OCI-LY7 (cell line): ENCODE measurements at regions not wholly inside any gene's neighbourhood (a gene's known extent, or its start where the extent isn't known, plus 50 kb on each side); places are given as distances from the start of the nearest gene placed in this dataset.

Experiments
- BruUV-seq: library from RNA; stranded (reverse); fragments of 400-500 nt; replicated peaks from 2 replicates; lab custom pipeline; 2021; lab: Mats Ljungman, UMichigan
- CTCF ChIA-PET: fragments of 300-600 bp; sonication (Branson Sonifier 250); formaldehyde crosslinking; loops from one replicate; lab custom pipeline; 2022; ENCODE audit warnings: antibody characterized with exemption; ENCODE audit not compliant: unreplicated experiment; lab: Charles Lee
- POLR2A ChIA-PET: fragments of 300-600 bp; sonication (Branson Sonifier 250); formaldehyde crosslinking; loops from one replicate; lab custom pipeline; 2022; ENCODE audit warnings: antibody characterized with exemption; lab: Charles Lee
- DNase-seq: peaks from one replicate; pipeline ENCODE4 v3.0.0-alpha.2; 2015; ENCODE audit warnings: low spot score
- H2AFZ ChIP-seq: fragments of 200-600 bp; sonication (generic), shearing (Covaris generic); 2 replicates; pipeline ENCODE4 v1.6.1; 2014; ENCODE audit warnings: mild to moderate bottlenecking, antibody characterized with exemption, low read length, moderate library complexity
- H3K27ac ChIP-seq: fragments of 200-600 bp; sonication (generic); 2 replicates; pipeline ENCODE4 v1.5.1; 2014; ENCODE audit warnings: mixed run types, low read depth, mild to moderate bottlenecking, moderate library complexity, low read length, inconsistent platforms; ENCODE audit not compliant: poor library complexity, severe bottlenecking
- H3K36me3 ChIP-seq: fragments of 200-600 bp; sonication (generic); 2 replicates; pipeline ENCODE4 v1.6.1; 2014; ENCODE audit warnings: mild to moderate bottlenecking, antibody characterized with exemption, low read length, moderate library complexity, mixed read lengths; ENCODE audit not compliant: insufficient read depth
- H3K4me1 ChIP-seq: fragments of 200-600 bp; sonication (generic); 2 replicates; pipeline ENCODE4 v1.5.1; 2014; ENCODE audit warnings: mild to moderate bottlenecking, low read length; ENCODE audit not compliant: insufficient read depth, poor library complexity, severe bottlenecking
- H3K4me2 ChIP-seq: fragments of 200-600 bp; sonication (generic); 2 replicates; pipeline ENCODE4 v1.6.1; 2014; ENCODE audit warnings: mild to moderate bottlenecking, low read length
- H3K4me3 ChIP-seq: fragments of 200-600 bp; sonication (generic); 2 replicates; pipeline ENCODE4 v1.5.1; 2014; ENCODE audit warnings: mild to moderate bottlenecking, low read depth, low read length; ENCODE audit not compliant: poor library complexity, severe bottlenecking
- H3K79me2 ChIP-seq: fragments of 200-600 bp; sonication (generic); 2 replicates; pipeline ENCODE4 v1.6.1; 2016; ENCODE audit warnings: low read depth, mild to moderate bottlenecking, low read length, moderate library complexity, mixed read lengths; ENCODE audit not compliant: insufficient read depth
- H3K9me2 ChIP-seq: fragments of 200-600 bp; sonication (generic); 2 replicates; pipeline ENCODE4 v1.6.1; 2016; ENCODE audit warnings: mild to moderate bottlenecking, low read length, mixed read lengths; ENCODE audit not compliant: insufficient read depth
- H3K9me3 ChIP-seq: fragments of 200-600 bp; sonication (generic); 2 replicates; pipeline ENCODE4 v1.6.1; 2014; ENCODE audit warnings: mild to moderate bottlenecking, mixed run types, low read length, mixed read lengths
- H4K20me1 ChIP-seq: fragments of 200-600 bp; sonication (generic); 2 replicates; pipeline ENCODE4 v1.6.1; 2014; ENCODE audit warnings: mild to moderate bottlenecking, antibody characterized with exemption, low read length, moderate library complexity, mixed read lengths; ENCODE audit not compliant: insufficient read depth
- EZH2phosphoT487 ChIP-seq: fragments of 200-600 bp; sonication (generic); IDR thresholded peaks from 2 replicates; pipeline ENCODE4 v1.6.1; 2018; ENCODE audit warnings: low read depth, borderline replicate concordance, mild to moderate bottlenecking, mixed run types, antibody characterized with exemption, low read length, moderate library complexity, mixed read lengths
- intact Hi-C: fragments of 100-400 bp; cut with micrococcal nuclease; formaldehyde crosslinking; loops from one replicate; pipeline ENCODE4 v1.10.0; 2022; ENCODE audit not compliant: unreplicated experiment
- TF ChIP-seq, protein P1 (sequence below): fragments of 200-600 bp; sonication (generic); conservative IDR thresholded peaks from 2 replicates; pipeline ENCODE4 v1.5.1; 2014; ENCODE audit warnings: mild to moderate bottlenecking, antibody characterized with exemption, low read length, moderate library complexity, mixed read lengths

GRCh38 chr2:139159177-139159576 lies 379.0 kb upstream of the NXPH2 start:
- Histone ChIP-seq H2AFZ (no peak overlapping the region), H3K4me3 (no peak overlapping the region), H3K4me1 (no peaks in the 10 kb centered on the region), H3K79me2 (no peaks in the 10 kb centered on the region), H3K9me2 (no peaks in the 10 kb centered on the region), H3K27ac (no peak overlapping the region), H4K20me1 (no peaks in the 10 kb centered on the region), H3K36me3 (no peaks in the 10 kb centered on the region), H3K9me3 (no peaks in the 10 kb centered on the region), H3K4me2 (no peak overlapping the region)
- POLR2A ChIA-PET = no interaction called here
- no TSS peak for BruUV-seq
- intact Hi-C loops = no loop called here
- no peak for TF ChIP-seq EZH2phosphoT487
- TF ChIP-seq, protein P1, sequence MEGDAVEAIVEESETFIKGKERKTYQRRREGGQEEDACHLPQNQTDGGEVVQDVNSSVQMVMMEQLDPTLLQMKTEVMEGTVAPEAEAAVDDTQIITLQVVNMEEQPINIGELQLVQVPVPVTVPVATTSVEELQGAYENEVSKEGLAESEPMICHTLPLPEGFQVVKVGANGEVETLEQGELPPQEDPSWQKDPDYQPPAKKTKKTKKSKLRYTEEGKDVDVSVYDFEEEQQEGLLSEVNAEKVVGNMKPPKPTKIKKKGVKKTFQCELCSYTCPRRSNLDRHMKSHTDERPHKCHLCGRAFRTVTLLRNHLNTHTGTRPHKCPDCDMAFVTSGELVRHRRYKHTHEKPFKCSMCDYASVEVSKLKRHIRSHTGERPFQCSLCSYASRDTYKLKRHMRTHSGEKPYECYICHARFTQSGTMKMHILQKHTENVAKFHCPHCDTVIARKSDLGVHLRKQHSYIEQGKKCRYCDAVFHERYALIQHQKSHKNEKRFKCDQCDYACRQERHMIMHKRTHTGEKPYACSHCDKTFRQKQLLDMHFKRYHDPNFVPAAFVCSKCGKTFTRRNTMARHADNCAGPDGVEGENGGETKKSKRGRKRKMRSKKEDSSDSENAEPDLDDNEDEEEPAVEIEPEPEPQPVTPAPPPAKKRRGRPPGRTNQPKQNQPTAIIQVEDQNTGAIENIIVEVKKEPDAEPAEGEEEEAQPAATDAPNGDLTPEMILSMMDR = no peak
- CTCF ChIA-PET = no interaction called here
- no peak for DNase-seq

DNA sequence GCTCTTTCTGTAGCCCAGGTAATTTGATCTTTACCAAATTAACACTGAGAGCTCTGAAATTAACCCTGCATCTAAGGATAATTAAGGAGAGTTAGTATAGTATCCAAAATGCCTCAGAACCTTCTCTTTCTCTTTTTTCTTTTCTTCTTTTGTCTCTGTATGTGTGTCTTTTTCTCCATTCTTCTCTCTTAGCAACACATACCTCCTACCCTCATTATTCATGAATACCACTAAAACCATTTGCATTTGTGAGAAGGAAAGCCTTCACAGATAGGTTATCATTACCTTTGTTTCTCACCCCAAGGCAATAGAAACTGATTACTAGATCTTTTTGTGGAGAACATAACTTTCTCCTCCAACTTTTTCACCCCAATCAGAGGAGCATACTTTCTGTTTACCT lies 376.5 kb upstream of the NXPH2 start:
- intact Hi-C loops = no loop called here
- no TSS peak for BruUV-seq
- Histone ChIP-seq H3K79me2 (no peaks in the 10 kb centered on the region), H3K4me2 (no peak overlapping the region), H3K4me1 (no peaks in the 10 kb centered on the region), H3K36me3 (no peaks in the 10 kb centered on the region), H4K20me1 (no peaks in the 10 kb centered on the region), H3K9me3 (no peaks in the 10 kb centered on the region), H3K4me3 (no peak overlapping the region), H2AFZ (no peak overlapping the region), H3K9me2 (no peaks in the 10 kb centered on the region), H3K27ac (no peak overlapping the region)
- TF ChIP-seq, protein P1 = no peak
- no peak for TF ChIP-seq EZH2phosphoT487
- DNase-seq = no peak
- CTCF ChIA-PET = no interaction called here
- POLR2A ChIA-PET = no interaction called here

DNA sequence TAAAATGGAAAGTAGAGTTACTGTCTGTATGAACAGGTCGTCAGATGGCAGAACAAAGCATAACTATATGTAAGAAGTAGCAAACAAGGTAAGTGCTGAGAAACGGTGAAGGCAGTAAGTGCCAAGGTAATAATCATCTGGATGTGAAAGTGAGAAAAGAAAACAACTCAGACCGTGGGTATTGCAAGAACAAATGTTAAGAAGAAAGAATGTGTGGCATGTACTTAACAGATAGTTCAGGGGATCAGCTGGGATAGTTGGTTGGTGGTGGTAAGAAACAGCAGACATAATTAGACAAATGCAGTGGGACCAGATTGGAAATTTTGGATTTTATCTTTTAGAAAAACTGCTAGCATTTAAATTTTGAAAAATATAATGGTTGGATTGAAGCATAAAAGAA lies 375.8 kb upstream of the NXPH2 start:
- no peak for TF ChIP-seq EZH2phosphoT487
- TF ChIP-seq, protein P1 = no peak
- H3K27ac ChIP-seq = no peak overlapping the region
- no peak for DNase-seq
- BruUV-seq = no TSS peak
- no peaks in the 10 kb centered on the region for H3K9me3 ChIP-seq
- intact Hi-C loops = no loop called here
- H4K20me1 ChIP-seq = no peaks in the 10 kb centered on the region
- H3K9me2 ChIP-seq = no peaks in the 10 kb centered on the region
- H3K4me3 ChIP-seq = no peak overlapping the region
- H3K4me2 ChIP-seq = no peak overlapping the region
- H3K36me3 ChIP-seq = no peaks in the 10 kb centered on the region
- POLR2A ChIA-PET = no interaction called here
- H3K4me1 ChIP-seq = no peaks in the 10 kb centered on the region
- no peaks in the 10 kb centered on the region for H3K79me2 ChIP-seq
- no peak overlapping the region for H2AFZ ChIP-seq
- CTCF ChIA-PET = no interaction called here
